ENCODE measurements at regions not wholly inside any gene's neighbourhood (a gene's known extent, or its start where the extent isn't known, plus 50 kb on each side); places are given as distances from the start of the nearest gene placed in this dataset.

- in situ Hi-C loops (cut with HindIII; ENCODE audit: low sequenced_read_pairs) = no loop called here
- DNase-seq (ENCODE audit: low read depth) = no peak
- TF ChIP-seq, protein P1, sequence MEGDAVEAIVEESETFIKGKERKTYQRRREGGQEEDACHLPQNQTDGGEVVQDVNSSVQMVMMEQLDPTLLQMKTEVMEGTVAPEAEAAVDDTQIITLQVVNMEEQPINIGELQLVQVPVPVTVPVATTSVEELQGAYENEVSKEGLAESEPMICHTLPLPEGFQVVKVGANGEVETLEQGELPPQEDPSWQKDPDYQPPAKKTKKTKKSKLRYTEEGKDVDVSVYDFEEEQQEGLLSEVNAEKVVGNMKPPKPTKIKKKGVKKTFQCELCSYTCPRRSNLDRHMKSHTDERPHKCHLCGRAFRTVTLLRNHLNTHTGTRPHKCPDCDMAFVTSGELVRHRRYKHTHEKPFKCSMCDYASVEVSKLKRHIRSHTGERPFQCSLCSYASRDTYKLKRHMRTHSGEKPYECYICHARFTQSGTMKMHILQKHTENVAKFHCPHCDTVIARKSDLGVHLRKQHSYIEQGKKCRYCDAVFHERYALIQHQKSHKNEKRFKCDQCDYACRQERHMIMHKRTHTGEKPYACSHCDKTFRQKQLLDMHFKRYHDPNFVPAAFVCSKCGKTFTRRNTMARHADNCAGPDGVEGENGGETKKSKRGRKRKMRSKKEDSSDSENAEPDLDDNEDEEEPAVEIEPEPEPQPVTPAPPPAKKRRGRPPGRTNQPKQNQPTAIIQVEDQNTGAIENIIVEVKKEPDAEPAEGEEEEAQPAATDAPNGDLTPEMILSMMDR (IDR thresholded peaks at IDR 0.05; ENCODE audit: low read depth, low read length, missing control alignments) = peak; percentile 14
- H3K4me3 ChIP-seq (ENCODE audit: low read depth, low read length) = no peak overlapping the region
These were observed 778.4 kb upstream of the GJE1 start for GRCh38 chr6:141354191-141354955.

DNA sequence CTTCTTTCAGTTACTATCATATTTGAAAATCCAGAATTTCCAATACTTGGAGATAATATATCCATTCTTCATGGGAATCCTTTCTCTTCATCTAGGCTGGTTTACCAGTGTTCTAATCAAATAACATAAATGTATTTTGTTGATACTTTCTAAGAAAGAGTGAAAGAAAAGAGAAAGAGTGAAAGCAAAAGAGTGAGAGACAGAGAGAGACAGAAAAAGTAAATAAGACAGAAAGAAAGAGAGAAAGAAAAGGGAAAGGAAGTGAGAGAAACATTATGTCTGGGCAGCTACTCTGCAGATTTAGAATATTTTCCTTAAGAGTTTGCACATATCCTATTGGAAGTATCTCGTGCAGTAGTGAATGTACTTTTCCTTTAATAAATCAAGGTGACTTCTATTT, 781.0 kb upstream of the GJE1 start:
- TF ChIP-seq, protein P1 (IDR thresholded peaks at IDR 0.05; ENCODE audit: low read depth, low read length, missing control alignments) = no peak
- H3K4me3 ChIP-seq (ENCODE audit: low read depth, low read length) = no peak overlapping the region
- in situ Hi-C loops (cut with HindIII; ENCODE audit: low sequenced_read_pairs) = no loop called here
- no peak for DNase-seq (ENCODE audit: low read depth)

DNA sequence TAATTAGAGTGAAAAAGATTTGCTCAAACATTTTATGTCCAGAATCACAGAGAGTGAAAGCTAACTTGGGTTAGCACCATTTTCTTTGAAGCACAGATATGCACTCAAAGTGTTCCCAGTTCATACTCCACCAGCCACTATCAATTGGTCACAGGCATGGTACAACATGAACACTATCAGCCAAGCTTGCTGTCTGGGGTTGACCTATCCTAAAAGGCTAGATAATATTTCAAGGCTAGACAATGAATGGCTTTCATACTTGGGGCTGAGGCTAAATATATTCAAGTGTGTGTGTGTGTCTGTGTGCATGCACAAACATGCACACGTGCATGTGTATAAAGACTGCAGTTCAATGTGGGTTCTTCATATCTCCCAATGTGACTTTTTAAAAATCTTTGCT, 783.0 kb upstream of the GJE1 start:
- no peak for DNase-seq (ENCODE audit: low read depth)
- TF ChIP-seq, protein P1 (IDR thresholded peaks at IDR 0.05; ENCODE audit: low read depth, low read length, missing control alignments) = no peak
- H3K4me3 ChIP-seq (ENCODE audit: low read depth, low read length) = no peak overlapping the region
- in situ Hi-C loops (cut with HindIII; ENCODE audit: low sequenced_read_pairs) = no loop called here

DNA sequence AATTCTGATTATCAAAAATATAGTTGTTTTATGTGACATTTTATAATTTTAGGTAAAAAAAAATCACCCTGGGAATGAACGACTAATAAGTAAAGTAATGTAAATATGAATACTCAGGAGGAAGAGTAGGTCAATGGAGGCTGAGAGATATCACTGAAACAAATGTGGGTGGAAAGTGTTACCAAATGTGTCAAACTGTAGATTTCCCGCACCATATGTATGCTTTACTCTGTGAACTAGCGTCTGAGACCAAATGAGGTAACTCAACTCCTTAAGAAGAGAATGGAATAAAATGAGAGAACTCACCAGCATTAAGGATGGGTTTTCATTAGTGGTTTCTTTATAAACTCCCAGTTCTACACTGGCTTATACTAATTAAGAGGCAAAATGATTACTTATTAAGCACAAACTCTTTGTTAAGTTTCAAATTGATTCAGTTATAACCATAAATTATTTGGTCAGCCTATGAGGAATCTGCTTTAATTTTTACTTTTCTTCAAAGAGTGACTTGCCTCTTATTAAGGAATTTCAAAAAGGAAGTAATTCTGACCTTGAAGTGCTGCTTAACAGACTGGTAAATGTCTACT, 784.7 kb upstream of the GJE1 start:
- in situ Hi-C loops (cut with HindIII; ENCODE audit: low sequenced_read_pairs) = no loop called here
- DNase-seq (ENCODE audit: low read depth) = no peak
- TF ChIP-seq, protein P1 (IDR thresholded peaks at IDR 0.05; ENCODE audit: low read depth, low read length, missing control alignments) = no peak
- no peak overlapping the region for H3K4me3 ChIP-seq (ENCODE audit: low read depth, low read length)

DNA sequence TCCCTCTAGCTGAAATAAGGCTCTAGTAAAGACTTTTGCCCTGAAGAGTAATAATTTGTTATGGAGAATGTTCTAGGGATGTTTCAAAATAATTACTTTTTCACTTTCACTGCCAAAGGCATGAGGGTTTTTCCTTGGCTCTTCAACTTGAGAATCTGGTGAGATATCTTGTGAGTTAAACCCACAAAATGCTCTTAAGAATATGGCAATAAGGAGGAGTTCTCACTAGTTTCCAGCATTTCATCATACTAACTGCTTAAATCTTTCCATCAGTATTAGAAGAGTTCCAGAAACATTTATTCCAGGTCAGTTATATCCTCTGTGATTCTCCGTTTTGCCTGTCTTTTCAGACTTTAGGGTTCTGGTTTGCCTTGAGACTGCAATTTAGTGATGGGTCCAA, 785.6 kb upstream of the GJE1 start:
- no peak overlapping the region for H3K4me3 ChIP-seq (ENCODE audit: low read depth, low read length)
- TF ChIP-seq, protein P1 (IDR thresholded peaks at IDR 0.05; ENCODE audit: low read depth, low read length, missing control alignments) = no peak
- DNase-seq (ENCODE audit: low read depth) = no peak
- in situ Hi-C loops (cut with HindIII; ENCODE audit: low sequenced_read_pairs) = no loop called here

DNA sequence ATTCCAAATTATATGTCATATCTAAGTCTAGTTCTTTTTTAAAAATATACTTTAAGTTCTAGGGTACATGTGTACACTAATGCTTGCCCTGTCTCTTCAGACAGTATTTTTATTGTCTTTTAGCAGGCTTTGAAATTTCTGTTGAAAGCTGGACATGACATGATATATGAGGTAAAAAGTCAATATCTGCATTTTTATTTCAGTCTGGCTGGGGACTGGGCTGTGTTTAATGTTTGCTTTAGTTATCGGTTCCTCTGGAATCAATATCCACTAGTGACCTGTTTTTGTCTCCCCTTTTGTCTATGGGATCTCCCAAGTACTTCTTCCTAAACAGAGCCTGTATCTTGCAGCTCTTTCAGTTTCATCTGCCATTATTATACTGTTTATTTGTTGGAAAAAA, 786.2 kb upstream of the GJE1 start:
- in situ Hi-C loops (cut with HindIII; ENCODE audit: low sequenced_read_pairs) = no loop called here
- DNase-seq (ENCODE audit: low read depth) = no peak
- H3K4me3 ChIP-seq (ENCODE audit: low read depth, low read length) = no peak overlapping the region
- TF ChIP-seq, protein P1 (IDR thresholded peaks at IDR 0.05; ENCODE audit: low read depth, low read length, missing control alignments) = no peak
